ENCODE measurements at regions not wholly inside any gene's neighbourhood (a gene's known extent, or its start where the extent isn't known, plus 50 kb on each side); places are given as distances from the start of the nearest gene placed in this dataset.

- H3K79me2 ChIP-seq (ENCODE audit: control insufficient read depth, insufficient read depth, low read length) = no peaks in the 10 kb centered on the region
- CTCF ChIA-PET = interaction anchor here (0.6 kb wide), 1 partner anchor 93 kb away, joined by 3 read pairs; no protein-coding TSS in a partner anchor
- peaks cover 0 to 3% (median 1%) of the 10 kb centered on the region in 4 experiments for H3K27me3 ChIP-seq (replicated peaks in 1 of 4; ENCODE audit: control extremely low read depth in 1 of 4, control insufficient read depth in 3 of 4, insufficient read depth in 4 of 4, low read length in 3 of 4)
- no peak overlapping the region for H3K4me3 ChIP-seq (ENCODE audit: control extremely low read depth in 1 of 5, extremely low read depth in 1 of 5, insufficient read depth in 1 of 5, low read depth in 2 of 5, low read length in 4 of 5)
- ATAC-seq (ENCODE audit: low read depth) (no peak), DNase-seq (no peak)
- intact Hi-C loops (cut with micrococcal nuclease) = loop anchor here (5.0 kb wide), 2 partner anchors 391 to 1651 kb away; no protein-coding TSS in a partner anchor
- no peak overlapping the region for H3K4me2 ChIP-seq (replicated peaks; ENCODE audit: low read depth, low read length, poor library complexity, severe bottlenecking)
- H3K4me1 ChIP-seq (ENCODE audit: control insufficient read depth in 2 of 2, insufficient read depth in 2 of 2, low read length in 2 of 2) = no peaks in the 10 kb centered on the region
- no peak overlapping the region for H2AFZ ChIP-seq (ENCODE audit: insufficient read depth, low read depth, low read length, poor library complexity, severe bottlenecking)
- no peaks in the 10 kb centered on the region for H4K20me1 ChIP-seq (ENCODE audit: control insufficient read depth, insufficient read depth, low read length, poor library complexity, severe bottlenecking)
- no peaks in the 10 kb centered on the region for H3K9me3 ChIP-seq (ENCODE audit: control extremely low read depth in 1 of 3, control insufficient read depth in 2 of 3, insufficient read depth in 1 of 3, low read length in 2 of 3)
- Mint-ChIP-seq H3K27me3 (peaks cover 4% of the 10 kb centered on the region), H3K27ac (no peak overlapping the region), H3K9me3 (ENCODE audit: insufficient read depth) (no peaks in the 10 kb centered on the region), H3K4me1 (no peaks in the 10 kb centered on the region), H3K4me3 (no peak overlapping the region)
- H3K36me3 ChIP-seq (replicated peaks in 1 of 2; ENCODE audit: control extremely low read depth in 1 of 2, control insufficient read depth in 1 of 2, extremely low read depth in 1 of 2, insufficient read depth in 2 of 2, low read length in 1 of 2) = no peaks in the 10 kb centered on the region
- H3K27ac ChIP-seq (ENCODE audit: low read length in 2 of 2) = no peak overlapping the region
- POLR2A ChIA-PET = no interaction called here
- 79% methylated on average over 5 of the region's 5 CpGs for WGBS (ENCODE audit: insufficient coverage)
- TF ChIP-seq EZH2 (IDR thresholded peaks at IDR 0.05; ENCODE audit: borderline replicate concordance, insufficient read depth, low read depth, low read length, poor library complexity, severe bottlenecking) (no peak), CTCF (IDR thresholded peaks at IDR 0.05) (no peak)
- H3K9ac ChIP-seq (ENCODE audit: low read length) = no peak overlapping the region
Measured at GRCh38 chr14:34228650-34228976, 233.4 kb downstream of the SPTSSA start.

GRCh38 chr14:34227834-34228649, 234.0 kb downstream of the SPTSSA start:
- Histone ChIP-seq H2AFZ (ENCODE audit: insufficient read depth, low read depth, low read length, poor library complexity, severe bottlenecking) (peak overlapping the region; percentile 38), H4K20me1 (ENCODE audit: control insufficient read depth, insufficient read depth, low read length, poor library complexity, severe bottlenecking) (no peaks in the 10 kb centered on the region), H3K4me2 (replicated peaks; ENCODE audit: low read depth, low read length, poor library complexity, severe bottlenecking) (no peak overlapping the region), H3K4me1 (ENCODE audit: control insufficient read depth in 2 of 2, insufficient read depth in 2 of 2, low read length in 2 of 2) (no peaks in the 10 kb centered on the region), H3K9me3 (ENCODE audit: control extremely low read depth in 1 of 3, control insufficient read depth in 2 of 3, insufficient read depth in 1 of 3, low read length in 2 of 3) (no peaks in the 10 kb centered on the region), H3K4me3 (ENCODE audit: control extremely low read depth in 1 of 5, extremely low read depth in 1 of 5, insufficient read depth in 1 of 5, low read depth in 2 of 5, low read length in 4 of 5) (no peak overlapping the region), H3K27me3 (replicated peaks in 1 of 4; ENCODE audit: control extremely low read depth in 1 of 4, control insufficient read depth in 3 of 4, insufficient read depth in 4 of 4, low read length in 3 of 4) (peaks cover 0 to 4% (median 2%) of the 10 kb centered on the region in 4 experiments), H3K79me2 (ENCODE audit: control insufficient read depth, insufficient read depth, low read length) (no peaks in the 10 kb centered on the region), H3K27ac (ENCODE audit: low read length in 2 of 2) (no peak overlapping the region), H3K9ac (ENCODE audit: low read length) (no peak overlapping the region), H3K36me3 (replicated peaks in 1 of 2; ENCODE audit: control extremely low read depth in 1 of 2, control insufficient read depth in 1 of 2, extremely low read depth in 1 of 2, insufficient read depth in 2 of 2, low read length in 1 of 2) (no peaks in the 10 kb centered on the region)
- Mint-ChIP-seq H3K27me3 (peaks cover 4% of the 10 kb centered on the region), H3K4me3 (no peak overlapping the region), H3K4me1 (no peaks in the 10 kb centered on the region), H3K27ac (no peak overlapping the region), H3K9me3 (ENCODE audit: insufficient read depth) (no peaks in the 10 kb centered on the region)
- intact Hi-C loops (cut with micrococcal nuclease) = loop anchor here (5.0 kb wide), 2 partner anchors 391 to 1651 kb away; no protein-coding TSS in a partner anchor
- ChIA-PET POLR2A (no interaction called here), CTCF (interaction anchor here (0.6 kb wide), 1 partner anchor 94 kb away, joined by 3 read pairs; no protein-coding TSS in a partner anchor)
- peak; percentile 16 for DNase-seq
- TF ChIP-seq CTCF (IDR thresholded peaks at IDR 0.05) (peak; percentile 46), EZH2 (IDR thresholded peaks at IDR 0.05; ENCODE audit: borderline replicate concordance, insufficient read depth, low read depth, low read length, poor library complexity, severe bottlenecking) (no peak)
- no peak for ATAC-seq (ENCODE audit: low read depth)
- WGBS (ENCODE audit: insufficient coverage) = 35% methylated on average over 21 of the region's 22 CpGs
